ENCODE measurements at regions not wholly inside any gene's neighbourhood (a gene's known extent, or its start where the extent isn't known, plus 50 kb on each side); places are given as distances from the start of the nearest gene placed in this dataset.
"Not testable (repeated sequence)": the region's sequence is repeated elsewhere in the genome, so short reads cannot be mapped to it uniquely, and the experiment has no call there.

GRCh38 chr13:90047600-90047999 lies 1299.9 kb upstream of the MIR17HG start:
- no peak overlapping the region for H3K4me3 ChIP-seq
- H3K27me3 ChIP-seq: no peaks in the 10 kb centered on the region
- peaks cover 0 to 7% of the 10 kb centered on the region in 2 donors for H3K9me3 ChIP-seq
- H3K4me1 ChIP-seq: no peaks in the 10 kb centered on the region
- no peak for DNase-seq (ENCODE audit: low spot score)
- H3K36me3 ChIP-seq: no peaks in the 10 kb centered on the region
- H3K27ac ChIP-seq: no peak overlapping the region
- TF ChIP-seq CTCF (IDR thresholded peaks at IDR 0.05): no peak

- TF ChIP-seq CTCF (IDR thresholded peaks at IDR 0.05): no peak
- Histone ChIP-seq H3K36me3 (no peaks in the 10 kb centered on the region), H3K4me3 (no peak overlapping the region), H3K9me3 (peaks cover 0 to 7% of the 10 kb centered on the region in 2 donors), H3K27ac (no peak overlapping the region), H3K27me3 (no peaks in the 10 kb centered on the region), H3K4me1 (no peaks in the 10 kb centered on the region)
- no peak for DNase-seq (ENCODE audit: low spot score)
These were observed 1297.4 kb upstream of the MIR17HG start for GRCh38 chr13:90049989-90050671.

- Histone ChIP-seq H3K4me3 (no peak overlapping the region), H3K27ac (no peak overlapping the region), H3K4me1 (no peaks in the 10 kb centered on the region), H3K9me3 (no peaks in the 10 kb centered on the region), H3K36me3 (no peaks in the 10 kb centered on the region), H3K27me3 (peaks cover 0 to 5% of the 10 kb centered on the region in 2 donors)
- TF ChIP-seq CTCF (IDR thresholded peaks at IDR 0.05): no peak
- no peak for DNase-seq (ENCODE audit: low spot score)
These were observed 1292.4 kb upstream of the MIR17HG start for GRCh38 chr13:90055121-90055520.

- Histone ChIP-seq H3K27ac (no peak overlapping the region), H3K36me3 (no peaks in the 10 kb centered on the region), H3K4me3 (no peak overlapping the region), H3K4me1 (no peaks in the 10 kb centered on the region), H3K9me3 (no peaks in the 10 kb centered on the region), H3K27me3 (peaks cover 0 to 5% of the 10 kb centered on the region in 2 donors)
- TF ChIP-seq CTCF (IDR thresholded peaks at IDR 0.05): no peak
- no peak for DNase-seq (ENCODE audit: low spot score)
These were observed 1291.7 kb upstream of the MIR17HG start for GRCh38 chr13:90055760-90056159.

- DNase-seq (ENCODE audit: low spot score); H3K4me3 ChIP-seq; H3K9me3 ChIP-seq; H3K4me1 ChIP-seq; H3K36me3 ChIP-seq; H3K27me3 ChIP-seq; H3K27ac ChIP-seq: not testable (repeated sequence)
These were observed 1283.3 kb upstream of the MIR17HG start for GRCh38 chr13:90064226-90064625.

- no peak overlapping the region for H3K4me3 ChIP-seq
- H3K27ac ChIP-seq: no peak overlapping the region
- no peaks in the 10 kb centered on the region for H3K36me3 ChIP-seq
- TF ChIP-seq CTCF (IDR thresholded peaks at IDR 0.05): no peak
- no peaks in the 10 kb centered on the region for H3K9me3 ChIP-seq
- no peak for DNase-seq (ENCODE audit: low spot score)
- no peaks in the 10 kb centered on the region for H3K27me3 ChIP-seq
- H3K4me1 ChIP-seq: no peaks in the 10 kb centered on the region
These were observed 1278.8 kb upstream of the MIR17HG start for GRCh38 chr13:90068658-90069057.

Data from right atrium auricular region (tissue), 2 donors.